ENCODE measurements at regions not wholly inside any gene's neighbourhood (a gene's known extent, or its start where the extent isn't known, plus 50 kb on each side); places are given as distances from the start of the nearest gene placed in this dataset.

- no peak for DNase-seq (ENCODE audit: low spot score)
- in situ Hi-C loops (cut with HindIII; ENCODE audit: low sequenced_read_pairs), result no loop called here
Observed at GRCh38 chrX:8232406-8232805, 61.3 kb upstream of the VCX2 start.

GRCh38 chrX:8233091-8233490, 62.0 kb upstream of the VCX2 start:
- in situ Hi-C loops (cut with HindIII; ENCODE audit: low sequenced_read_pairs), result no loop called here

GRCh38 chrX:8235026-8235425, 64.0 kb upstream of the VCX2 start:
- DNase-seq (ENCODE audit: low spot score), result no peak
- in situ Hi-C loops (cut with HindIII; ENCODE audit: low sequenced_read_pairs), result no loop called here

More at GRCh38 chrX:8233091-8233490, 62.0 kb upstream of the VCX2 start:
- DNase-seq (ENCODE audit: low spot score), result no peak

GRCh38 chrX:8237718-8238117, 66.7 kb upstream of the VCX2 start:
- DNase-seq (ENCODE audit: low spot score), result no peak
- in situ Hi-C loops (cut with HindIII; ENCODE audit: low sequenced_read_pairs), result no loop called here

- in situ Hi-C loops (cut with HindIII; ENCODE audit: low sequenced_read_pairs), result no loop called here
Observed at GRCh38 chrX:8242431-8243020, 71.5 kb upstream of the VCX2 start.

GRCh38 chrX:8244301-8244700, 73.2 kb upstream of the VCX2 start:
- DNase-seq (ENCODE audit: low spot score), result no peak
- in situ Hi-C loops (cut with HindIII; ENCODE audit: low sequenced_read_pairs), result no loop called here

More at GRCh38 chrX:8242431-8243020, 71.5 kb upstream of the VCX2 start:
- no peak for DNase-seq (ENCODE audit: low spot score)

- DNase-seq (ENCODE audit: low spot score), result no peak
- in situ Hi-C loops (cut with HindIII; ENCODE audit: low sequenced_read_pairs), result no loop called here
Observed at GRCh38 chrX:8245411-8245810, 74.3 kb upstream of the VCX2 start.

GRCh38 chrX:8253096-8253495, 82.0 kb upstream of the VCX2 start:
- in situ Hi-C loops (cut with HindIII; ENCODE audit: low sequenced_read_pairs), result no loop called here
- DNase-seq (ENCODE audit: low spot score), result no peak

- DNase-seq (ENCODE audit: low spot score), result no peak
- in situ Hi-C loops (cut with HindIII; ENCODE audit: low sequenced_read_pairs), result no loop called here
Observed at GRCh38 chrX:8254401-8254800, 83.3 kb upstream of the VCX2 start.

- in situ Hi-C loops (cut with HindIII; ENCODE audit: low sequenced_read_pairs), result no loop called here
- no peak for DNase-seq (ENCODE audit: low spot score)
Observed at GRCh38 chrX:8272821-8273220, 101.8 kb upstream of the VCX2 start.

GRCh38 chrX:8273451-8273895, 102.4 kb upstream of the VCX2 start:
- in situ Hi-C loops (cut with HindIII; ENCODE audit: low sequenced_read_pairs), result no loop called here
- DNase-seq (ENCODE audit: low spot score), result no peak

- no peak for DNase-seq (ENCODE audit: low spot score)
- in situ Hi-C loops (cut with HindIII; ENCODE audit: low sequenced_read_pairs), result no loop called here
Observed at GRCh38 chrX:8274170-8274569, 103.1 kb upstream of the VCX2 start.

- in situ Hi-C loops (cut with HindIII; ENCODE audit: low sequenced_read_pairs), result no loop called here
- no peak for DNase-seq (ENCODE audit: low spot score)
Observed at GRCh38 chrX:8278557-8278956, 107.5 kb upstream of the VCX2 start.

GRCh38 chrX:8279323-8279722, 108.3 kb upstream of the VCX2 start:
- in situ Hi-C loops (cut with HindIII; ENCODE audit: low sequenced_read_pairs), result no loop called here
- no peak for DNase-seq (ENCODE audit: low spot score)

- in situ Hi-C loops (cut with HindIII; ENCODE audit: low sequenced_read_pairs), result no loop called here
- no peak for DNase-seq (ENCODE audit: low spot score)
Observed at GRCh38 chrX:8284131-8284530, 113.1 kb upstream of the VCX2 start.

GRCh38 chrX:8288590-8288989, 117.5 kb upstream of the VCX2 start:
- no peak for DNase-seq (ENCODE audit: low spot score)
- in situ Hi-C loops (cut with HindIII; ENCODE audit: low sequenced_read_pairs), result no loop called here

GRCh38 chrX:8289523-8289922, 118.5 kb upstream of the VCX2 start:
- in situ Hi-C loops (cut with HindIII; ENCODE audit: low sequenced_read_pairs), result no loop called here

GRCh38 chrX:8297766-8298165, 126.7 kb upstream of the VCX2 start:
- no peak for DNase-seq (ENCODE audit: low spot score)
- in situ Hi-C loops (cut with HindIII; ENCODE audit: low sequenced_read_pairs), result no loop called here

More at GRCh38 chrX:8289523-8289922, 118.5 kb upstream of the VCX2 start:
- DNase-seq (ENCODE audit: low spot score), result no peak

GRCh38 chrX:8304668-8305067, 133.6 kb upstream of the VCX2 start:
- no peak for DNase-seq (ENCODE audit: low spot score)
- in situ Hi-C loops (cut with HindIII; ENCODE audit: low sequenced_read_pairs), result no loop called here

GRCh38 chrX:8305350-8305749, 134.3 kb upstream of the VCX2 start:
- DNase-seq (ENCODE audit: low spot score), result no peak
- in situ Hi-C loops (cut with HindIII; ENCODE audit: low sequenced_read_pairs), result no loop called here

- in situ Hi-C loops (cut with HindIII; ENCODE audit: low sequenced_read_pairs), result no loop called here
Observed at GRCh38 chrX:8306291-8306925, 135.3 kb upstream of the VCX2 start.

More at GRCh38 chrX:8306291-8306925, 135.3 kb upstream of the VCX2 start:
- peak; percentile 1 for DNase-seq (ENCODE audit: low spot score)

Measured in G401 (cell line).